ENCODE measurements at regions not wholly inside any gene's neighbourhood (a gene's known extent, or its start where the extent isn't known, plus 50 kb on each side); places are given as distances from the start of the nearest gene placed in this dataset.

GRCh38 chr2:6442252-6442985 is 423.3 kb downstream of the CMPK2 start:
- no peak for DNase-seq

- no peak for DNase-seq
Measured at GRCh38 chr2:6443061-6443823, 422.5 kb downstream of the CMPK2 start.

- no peak for DNase-seq
Measured at GRCh38 chr2:6444514-6444913, 421.2 kb downstream of the CMPK2 start.

- no peak for DNase-seq
Measured at GRCh38 chr2:6445156-6445555, 420.6 kb downstream of the CMPK2 start.

GRCh38 chr2:6446938-6447608 is 418.6 kb downstream of the CMPK2 start:
- DNase-seq, result no peak

- DNase-seq, result no peak
Measured at GRCh38 chr2:6448893-6449292, 416.8 kb downstream of the CMPK2 start.

- no peak for DNase-seq
Measured at GRCh38 chr2:6449343-6449742, 416.4 kb downstream of the CMPK2 start.

- no peak for DNase-seq
Measured at GRCh38 chr2:6452702-6453481, 412.8 kb downstream of the CMPK2 start.

- DNase-seq, result no peak
Measured at GRCh38 chr2:6454286-6454990, 411.3 kb downstream of the CMPK2 start.

- no peak for DNase-seq
Measured at GRCh38 chr2:6459138-6459537, 406.6 kb downstream of the CMPK2 start.

GRCh38 chr2:6470518-6470917 is 395.2 kb downstream of the CMPK2 start:
- DNase-seq, result no peak

- DNase-seq, result no peak
Measured at GRCh38 chr2:6471419-6471818, 394.3 kb downstream of the CMPK2 start.

GRCh38 chr2:6474161-6475140 is 391.3 kb downstream of the CMPK2 start:
- DNase-seq, result no peak

- no peak for DNase-seq
Measured at GRCh38 chr2:6475155-6475940, 390.4 kb downstream of the CMPK2 start.

GRCh38 chr2:6480514-6480913 is 385.2 kb downstream of the CMPK2 start:
- no peak for DNase-seq

GRCh38 chr2:6482256-6482655 is 383.5 kb downstream of the CMPK2 start:
- DNase-seq, result no peak

GRCh38 chr2:6487765-6488164 is 377.9 kb downstream of the CMPK2 start:
- DNase-seq, result no peak

- no peak for DNase-seq
Measured at GRCh38 chr2:6492573-6492972, 373.1 kb downstream of the CMPK2 start.

GRCh38 chr2:6493266-6493665 is 372.4 kb downstream of the CMPK2 start:
- no peak for DNase-seq

GRCh38 chr2:6493669-6494068 is 372.0 kb downstream of the CMPK2 start:
- DNase-seq, result no peak

Data from NCI-H1092 (cell line).